T1000 (cell line): ENCODE measurements at regions not wholly inside any gene's neighbourhood (a gene's known extent, or its start where the extent isn't known, plus 50 kb on each side); places are given as distances from the start of the nearest gene placed in this dataset.
A peak's percentile ranks its signal among the peaks of the same experiment; 100 is the strongest.

Experiments used
- DNase-seq: peaks from one replicate; lab custom pipeline; 2025; ENCODE audit warnings: mixed read lengths; lab: John Stamatoyannopoulos, UW

DNA sequence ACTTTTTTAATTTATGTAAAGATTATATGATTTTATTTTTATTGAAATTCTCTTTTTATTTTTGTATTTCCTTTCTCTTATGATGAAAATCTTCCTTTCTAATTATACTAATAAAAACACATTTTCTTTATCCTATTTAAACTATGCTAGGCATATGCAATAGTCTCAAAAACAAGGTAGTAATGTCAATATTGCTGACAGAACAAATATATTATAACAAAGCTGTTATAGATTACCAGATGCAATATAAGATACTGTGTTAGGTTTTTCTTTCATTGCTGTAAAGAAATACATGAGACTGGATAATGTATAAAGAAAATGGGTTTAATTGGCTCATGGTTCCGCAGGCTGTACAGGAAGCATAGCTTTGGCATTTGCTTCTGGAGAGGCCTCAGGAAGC lies 631.2 kb upstream of the SOX11 start:
- DNase-seq, result no peak

DNA sequence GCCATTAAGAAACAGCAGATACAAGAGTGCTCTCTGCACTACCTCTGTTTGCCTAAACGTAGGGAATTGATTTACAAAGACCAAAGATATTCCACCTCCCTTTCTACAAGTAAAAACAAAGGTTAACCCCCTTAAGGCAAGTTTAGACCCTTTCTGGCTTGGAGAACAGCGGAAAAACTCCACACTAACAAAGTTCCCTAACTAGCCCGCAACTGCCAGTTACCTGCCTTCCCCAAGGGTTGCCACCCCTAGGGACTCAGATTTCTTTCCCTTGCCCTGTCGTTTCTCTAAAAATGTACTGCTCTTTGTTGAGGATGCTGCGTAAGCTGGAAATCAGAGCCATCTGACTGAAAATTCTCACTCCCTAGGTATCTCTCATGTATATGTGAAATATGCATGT lies 627.5 kb upstream of the SOX11 start:
- DNase-seq, result no peak

DNA sequence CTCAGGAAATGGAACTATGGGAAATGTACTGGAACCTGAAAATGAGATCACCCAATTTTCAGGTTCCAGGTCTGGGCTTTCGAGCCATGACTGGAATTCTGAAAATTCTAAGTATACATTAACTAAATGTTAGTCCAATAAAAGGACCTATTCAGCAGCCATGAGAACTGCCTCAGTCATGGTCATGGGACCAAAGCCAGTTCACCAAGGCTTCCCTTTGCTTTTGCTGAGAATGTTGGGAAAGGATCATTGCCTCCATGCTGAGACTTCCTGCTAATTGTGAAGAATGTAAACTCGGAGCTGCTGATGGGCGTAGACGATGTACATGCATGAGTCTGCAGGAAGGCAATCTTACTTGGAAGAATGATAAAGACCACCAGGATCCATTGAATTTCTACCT lies 624.4 kb upstream of the SOX11 start:
- DNase-seq, result no peak

DNA sequence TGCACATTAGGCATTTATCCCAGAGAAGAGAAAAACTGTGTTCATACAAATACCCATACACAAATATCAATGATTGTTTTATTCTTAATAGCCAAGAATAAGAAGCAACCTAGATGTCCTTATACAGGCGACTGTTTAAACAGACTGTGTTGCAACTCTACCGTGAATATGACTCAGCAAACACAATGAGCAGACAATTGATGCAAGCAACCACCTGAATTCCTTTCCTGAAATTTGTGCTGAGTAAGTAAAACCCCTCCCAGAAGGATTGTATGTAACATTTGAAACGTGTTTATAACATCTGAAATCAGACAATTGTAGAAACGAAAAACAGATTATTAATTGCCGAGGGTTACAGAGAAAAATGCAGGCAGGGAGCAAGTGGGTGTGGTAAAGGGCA lies 621.9 kb upstream of the SOX11 start:
- no peak for DNase-seq

DNA sequence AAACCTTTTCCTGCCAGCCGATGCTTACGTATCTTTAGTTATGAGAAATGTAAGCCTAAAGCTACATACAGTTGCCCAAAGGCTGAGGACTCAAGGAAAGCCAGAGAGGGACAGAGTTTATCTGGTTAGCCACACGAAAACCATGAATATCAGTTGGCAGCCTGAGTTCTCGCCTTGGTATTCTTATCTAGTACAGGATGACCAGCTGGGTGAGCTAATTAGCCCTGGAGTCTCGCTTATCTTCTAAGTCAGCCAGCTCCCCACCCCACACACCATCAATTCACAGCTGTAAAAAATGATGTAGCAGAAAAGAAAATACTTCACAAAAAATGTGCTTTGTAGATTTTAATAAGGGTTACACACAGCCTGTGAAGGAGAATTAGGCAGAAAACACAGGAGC lies 617.5 kb upstream of the SOX11 start:
- DNase-seq, result no peak

DNA sequence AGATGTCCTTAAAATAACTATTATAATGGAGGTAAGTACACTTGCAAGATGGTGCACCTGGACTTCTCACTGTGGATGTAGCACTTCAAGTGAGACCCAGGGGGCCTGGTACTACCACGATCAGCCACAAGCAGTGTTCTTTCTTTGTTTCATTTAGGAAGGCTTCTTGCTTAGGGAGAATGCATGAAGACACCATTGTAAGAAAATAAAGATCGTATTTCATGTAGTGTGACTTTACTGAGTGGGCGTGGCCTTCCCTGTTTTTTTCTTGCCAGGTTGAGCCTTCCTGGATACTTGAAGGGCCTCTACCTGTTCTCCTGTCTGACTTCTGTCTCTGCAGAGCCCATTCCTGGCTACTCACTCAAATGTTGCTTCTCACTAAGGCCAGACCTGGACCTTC lies 615.6 kb upstream of the SOX11 start:
- no peak for DNase-seq

DNA sequence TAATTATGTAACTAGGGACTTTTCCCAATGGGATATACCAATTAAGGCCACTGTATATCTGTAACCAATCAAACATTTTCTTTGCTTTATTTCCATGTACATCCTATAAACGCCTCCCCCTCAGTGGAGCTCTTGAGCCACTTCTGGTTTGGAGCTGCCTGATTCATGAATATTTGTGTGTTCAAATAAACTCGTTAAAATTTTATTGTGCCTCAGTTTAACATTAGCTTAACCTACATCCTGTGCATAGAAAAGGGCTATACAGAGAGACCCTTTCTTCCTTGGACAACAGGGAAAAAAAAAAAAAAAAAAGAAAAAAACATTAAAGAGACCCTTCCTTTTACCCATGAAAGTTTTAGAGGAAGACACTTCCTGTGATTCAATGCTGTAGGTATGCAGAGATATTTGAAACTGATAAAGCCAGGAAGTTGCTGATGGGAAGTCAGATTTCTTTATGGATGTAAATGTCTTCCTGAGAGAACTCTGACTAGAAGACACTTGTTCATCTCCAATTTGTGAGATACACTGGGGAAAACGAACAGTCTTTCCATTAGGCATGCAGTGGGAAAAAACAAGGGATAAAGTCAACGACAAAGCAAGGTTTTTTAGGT lies 614.6 kb upstream of the SOX11 start:
- no peak for DNase-seq

DNA sequence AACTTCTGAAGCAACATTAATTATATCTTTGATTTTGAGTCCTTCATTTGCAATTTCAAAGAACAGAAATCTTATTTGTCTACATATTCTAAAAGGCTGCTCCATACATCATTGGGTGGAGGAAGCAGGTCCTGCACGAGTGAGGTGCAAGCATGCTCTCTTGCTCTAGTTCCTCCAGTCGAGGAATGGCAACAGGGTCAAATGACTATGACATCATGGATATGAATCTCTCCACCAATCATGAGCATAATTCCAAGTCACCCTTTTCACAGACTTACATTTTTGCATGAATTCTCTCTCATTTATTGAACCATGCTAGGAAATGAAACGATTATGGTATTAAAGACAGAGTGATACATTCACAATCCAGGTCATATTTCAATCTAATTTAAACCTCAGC lies 608.8 kb upstream of the SOX11 start:
- no peak for DNase-seq

DNA sequence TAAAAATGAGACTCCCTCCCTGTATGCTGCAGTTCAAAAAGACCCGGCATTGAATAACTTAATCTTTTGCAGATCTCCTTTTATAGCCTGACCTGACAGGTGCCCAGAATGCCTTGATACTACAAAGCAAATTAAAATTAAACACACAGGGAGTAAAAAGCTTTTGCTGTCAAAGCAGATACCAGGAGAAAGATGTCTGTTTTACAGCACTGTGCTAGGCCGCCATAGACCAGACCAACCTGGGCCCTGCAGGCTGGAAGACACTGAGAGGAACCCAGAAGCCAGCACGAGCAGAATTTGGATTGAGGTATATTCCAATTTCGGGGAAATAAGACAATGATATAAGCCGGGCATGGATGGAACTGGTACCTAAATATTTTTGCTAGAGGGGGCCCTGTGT lies 602.8 kb upstream of the SOX11 start:
- DNase-seq, result no peak

DNA sequence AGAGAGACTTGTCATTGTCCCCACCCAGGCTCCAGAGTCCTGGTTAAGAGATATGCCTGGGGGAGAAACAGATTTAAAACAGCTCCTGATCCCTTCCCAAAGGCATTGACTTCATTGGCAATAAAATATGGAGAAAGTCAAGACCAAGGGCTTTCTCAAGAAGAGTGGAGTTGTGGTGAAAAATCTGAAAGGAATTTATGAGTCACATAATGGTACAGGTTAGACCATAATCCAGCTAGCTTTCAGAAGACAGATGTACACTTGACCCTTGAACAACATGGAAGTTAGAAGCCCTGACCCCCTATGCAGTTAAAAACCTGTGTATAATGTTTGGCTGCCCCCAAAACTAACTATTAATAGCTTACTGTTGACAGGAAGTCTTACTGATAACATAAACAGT lies 599.1 kb upstream of the SOX11 start:
- no peak for DNase-seq

DNA sequence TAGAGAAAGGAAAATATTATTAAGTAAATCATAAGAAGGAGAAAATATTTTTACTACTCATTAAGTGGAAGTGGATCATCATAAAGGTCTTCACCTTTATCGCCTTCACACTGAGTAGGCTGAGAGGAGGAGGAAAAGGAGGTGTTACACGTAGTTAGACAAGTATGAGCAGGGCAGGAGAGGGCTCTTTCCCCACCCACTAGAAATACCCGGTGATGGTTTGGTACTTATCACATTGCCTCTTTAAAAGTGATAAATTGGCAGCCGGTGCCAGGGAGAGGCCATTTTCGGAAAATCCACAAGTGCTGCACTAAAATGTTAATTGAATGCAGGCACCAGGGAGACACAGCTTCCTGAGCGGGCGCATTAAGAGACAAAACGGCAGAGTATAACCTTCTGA lies 598.7 kb upstream of the SOX11 start:
- no peak for DNase-seq

DNA sequence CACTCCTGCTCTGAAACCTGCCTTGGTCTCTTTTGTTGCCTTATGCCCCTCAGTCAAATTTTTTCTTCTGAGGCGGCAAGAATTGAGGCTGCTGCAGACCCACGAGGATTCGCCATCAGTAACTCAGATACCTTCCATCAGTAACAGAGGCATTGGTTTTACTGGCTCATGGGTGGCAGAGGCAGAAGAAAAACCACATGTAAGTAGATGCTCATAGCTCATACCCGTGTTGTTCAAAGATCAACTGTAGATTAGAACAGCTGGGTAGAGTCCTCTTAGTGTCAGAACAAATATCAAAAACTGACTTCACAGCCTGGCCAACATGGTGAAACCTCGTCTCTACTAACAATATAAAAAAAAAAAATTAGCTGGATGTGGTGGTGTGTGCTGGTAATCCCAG lies 598.0 kb upstream of the SOX11 start:
- no peak for DNase-seq

DNA sequence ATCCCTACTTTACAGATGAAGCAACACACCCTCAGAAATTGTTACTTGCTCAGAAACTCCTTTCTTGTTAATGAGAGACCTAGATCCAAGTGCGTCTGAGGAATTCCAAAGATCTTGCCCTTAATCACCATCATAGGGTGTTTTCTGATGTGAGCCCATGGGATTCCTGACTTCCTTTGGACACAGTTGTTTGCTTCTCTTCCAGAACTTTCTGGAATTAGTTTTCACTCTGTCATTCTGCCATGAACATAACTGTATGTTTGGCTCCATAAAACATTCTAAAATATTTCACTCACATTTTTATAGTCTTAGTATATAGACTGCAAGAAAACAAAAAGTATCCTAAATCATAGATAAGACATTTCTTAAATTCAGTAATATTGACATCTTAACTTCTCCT lies 593.9 kb upstream of the SOX11 start:
- DNase-seq, result no peak

DNA sequence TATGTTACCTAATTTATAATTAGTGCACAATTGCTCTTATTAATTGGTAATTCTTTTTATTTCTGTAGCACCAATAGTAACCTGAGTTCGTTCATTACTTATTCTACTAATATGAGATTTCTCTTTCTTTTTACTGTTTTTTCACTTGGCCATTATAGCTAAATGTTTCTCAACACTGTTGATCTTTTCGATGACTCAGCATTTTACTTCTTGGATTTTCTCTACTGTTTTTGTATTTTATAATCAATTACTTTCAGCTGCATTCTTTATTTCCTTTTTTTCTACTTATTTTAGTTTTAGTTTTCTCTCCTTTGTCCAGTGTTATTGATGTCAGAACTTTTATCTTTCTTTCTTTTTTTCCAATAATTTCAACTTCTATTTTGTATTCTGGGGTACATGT lies 589.4 kb upstream of the SOX11 start:
- DNase-seq, result no peak

DNA sequence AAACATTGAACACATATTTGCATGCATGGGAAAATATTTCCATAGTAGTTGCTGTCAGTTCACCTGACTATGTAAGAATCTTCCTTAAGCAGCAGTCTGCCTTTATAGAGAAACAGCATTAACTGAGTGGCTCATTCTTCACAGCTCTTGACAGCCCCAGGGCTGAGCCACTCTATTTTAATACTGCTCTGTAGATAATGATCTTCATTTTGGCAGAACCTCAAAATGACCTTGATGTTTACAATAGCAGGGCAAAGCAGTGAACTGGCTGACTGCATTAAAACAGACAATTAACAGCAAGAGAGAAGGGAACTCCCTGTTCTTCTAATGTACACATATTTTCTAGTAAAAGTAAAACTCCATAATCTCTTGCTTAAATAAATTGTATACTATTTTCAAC lies 580.6 kb upstream of the SOX11 start:
- no peak for DNase-seq

DNA sequence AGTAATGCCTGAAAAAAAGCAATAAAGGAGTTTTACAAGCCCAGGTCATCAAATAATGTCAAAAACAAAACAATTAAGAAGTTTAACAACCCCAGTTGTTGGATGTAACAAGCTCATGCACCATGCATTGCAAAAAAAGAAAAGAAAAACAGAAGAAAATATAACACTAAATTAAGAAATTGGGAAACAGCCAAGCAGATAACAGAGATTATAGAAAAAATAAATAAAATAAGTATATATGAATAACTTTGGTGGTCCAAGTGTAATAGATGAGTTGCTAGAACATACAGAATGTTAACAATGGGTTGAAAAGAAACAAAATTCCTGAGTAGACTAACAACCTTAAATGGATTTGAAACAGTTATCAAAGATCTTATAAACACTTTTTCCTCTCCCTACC lies 573.1 kb upstream of the SOX11 start:
- no peak for DNase-seq

DNA sequence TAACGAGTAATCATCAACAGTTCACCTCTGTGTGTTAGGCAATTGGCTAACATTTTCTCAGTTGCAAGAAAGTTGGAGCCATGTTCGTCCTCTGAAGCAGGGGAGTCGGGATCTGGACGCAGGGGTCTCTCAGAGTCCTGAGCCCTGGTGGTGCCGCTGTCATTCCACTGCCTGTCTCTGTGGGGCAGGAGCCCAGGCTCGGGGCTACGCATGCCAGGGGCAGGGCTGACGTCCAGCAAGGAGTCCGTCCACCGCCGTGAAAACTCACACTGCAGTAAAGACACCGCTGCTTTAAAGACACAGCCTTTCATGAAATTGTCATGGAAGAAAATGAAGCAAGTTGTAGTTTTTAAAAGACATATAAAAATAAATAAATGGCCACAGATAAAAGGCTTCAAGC lies 571.1 kb upstream of the SOX11 start:
- no peak for DNase-seq

DNA sequence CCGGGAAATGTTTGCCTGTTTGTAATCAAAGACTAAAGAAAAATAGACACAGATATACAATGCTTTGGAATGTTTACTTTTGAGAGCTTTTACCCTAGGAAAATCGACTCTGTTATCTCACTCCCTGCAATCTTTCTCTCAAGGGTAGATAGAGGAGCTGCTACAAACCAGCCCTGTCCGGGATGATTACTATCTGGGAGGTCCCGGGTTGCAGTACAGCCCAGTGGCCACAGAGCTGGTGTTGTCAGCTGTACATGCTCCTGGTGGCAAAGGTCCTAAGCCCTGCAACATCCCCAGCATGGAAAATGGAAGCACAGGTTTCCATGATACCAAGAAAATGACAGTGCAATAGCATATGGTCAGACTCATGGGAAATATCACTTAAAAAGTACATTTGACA lies 570.5 kb upstream of the SOX11 start:
- no peak for DNase-seq

DNA sequence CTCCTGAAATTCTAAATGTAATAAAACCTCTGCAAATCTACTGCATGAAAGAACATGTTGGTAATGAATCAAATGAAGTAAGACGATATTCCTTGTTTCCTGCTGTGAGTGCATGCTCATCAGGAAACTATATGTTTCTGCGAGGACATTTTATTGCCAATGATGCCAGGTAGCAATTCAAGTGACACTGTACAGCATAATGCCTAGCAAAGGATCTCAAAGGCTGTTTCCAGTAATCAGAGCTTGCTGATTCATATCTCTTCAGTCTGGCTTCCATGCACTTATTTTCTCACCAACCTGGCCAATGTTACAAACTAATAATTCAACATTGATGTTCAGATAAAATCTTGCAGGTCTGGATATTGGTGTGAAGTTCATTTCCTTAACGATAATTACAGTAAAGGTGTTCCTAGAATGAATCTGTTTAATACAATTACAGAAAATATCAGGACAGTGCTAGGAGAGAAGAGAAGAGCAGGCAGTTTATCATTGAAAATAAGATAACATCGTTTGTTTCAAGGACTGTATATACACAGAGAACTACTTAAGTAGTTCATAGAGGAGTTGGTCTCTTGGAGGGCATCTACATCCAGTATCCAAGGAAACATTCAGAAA lies 568.5 kb upstream of the SOX11 start:
- DNase-seq, result no peak

DNA sequence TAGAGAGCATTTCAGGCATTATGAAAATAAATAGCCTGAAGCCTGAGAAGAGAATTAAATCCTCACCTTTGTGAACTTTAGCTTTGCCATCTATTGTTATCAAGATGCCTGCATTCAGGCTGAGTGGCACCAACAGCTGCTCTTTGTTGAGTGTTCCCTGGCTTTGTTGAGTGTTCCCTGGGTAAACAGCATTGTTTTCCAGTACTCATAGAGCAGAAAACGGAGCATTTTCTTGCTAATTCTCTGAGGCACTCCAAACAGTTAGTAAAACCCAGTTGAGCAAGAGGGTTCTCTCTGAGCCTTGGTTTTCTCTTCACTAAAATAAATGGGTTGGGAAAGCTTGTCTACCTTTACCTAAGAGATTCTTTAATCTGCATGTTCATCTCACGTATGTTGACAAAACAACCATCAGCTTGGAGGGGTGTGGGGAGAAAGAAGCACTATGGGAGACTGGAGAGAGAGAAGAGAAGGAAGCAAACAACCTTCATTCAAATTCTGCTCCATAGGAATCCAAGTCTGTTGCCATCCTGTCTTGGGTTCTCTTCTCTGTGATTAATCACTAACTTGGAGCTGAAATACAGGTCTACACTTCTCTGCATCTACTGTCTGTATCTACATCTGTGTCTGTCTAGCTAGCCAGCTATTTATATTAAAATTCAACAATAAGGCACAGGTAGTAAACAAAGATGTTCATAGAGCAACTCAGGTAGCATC lies 567.0 kb upstream of the SOX11 start:
- DNase-seq, result no peak

DNA sequence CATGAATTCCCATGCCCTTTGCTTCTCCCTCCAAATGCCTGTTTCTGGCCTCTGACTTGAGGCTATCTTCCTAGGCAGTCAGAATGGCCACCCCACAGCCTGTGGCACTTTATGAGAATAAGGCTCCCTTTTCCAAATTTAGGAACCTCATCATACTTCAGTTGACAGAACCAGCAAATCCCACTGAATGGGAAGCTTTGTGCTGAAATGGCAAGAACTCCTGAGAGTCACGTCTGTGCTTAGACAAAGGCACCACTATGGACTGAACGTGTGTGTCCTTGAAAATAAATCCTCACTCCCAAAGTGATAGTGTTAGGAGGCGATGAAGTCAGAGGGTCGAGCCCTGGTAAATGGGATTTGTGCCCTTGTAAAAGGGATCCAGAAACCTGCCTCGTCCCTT lies 559.9 kb upstream of the SOX11 start:
- DNase-seq, result no peak

DNA sequence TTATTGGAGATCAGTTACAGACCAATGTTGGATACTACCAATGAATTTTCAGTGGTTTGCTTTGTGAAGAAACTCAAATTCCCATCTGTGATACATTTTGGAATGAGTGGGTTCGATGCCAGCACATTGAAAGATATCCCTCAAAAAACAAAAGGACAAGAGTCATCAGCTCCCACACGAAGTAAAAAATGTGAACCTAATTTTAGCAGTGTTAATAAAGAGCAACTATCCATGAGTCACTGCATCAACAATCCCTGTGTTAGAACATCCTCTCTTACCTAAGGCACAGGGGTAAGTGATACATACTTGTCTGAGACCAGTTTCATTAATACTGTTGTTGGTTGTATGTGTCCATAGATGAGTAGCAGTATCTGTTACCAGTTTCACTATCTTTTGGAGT lies 551.8 kb upstream of the SOX11 start:
- peak; percentile 7 for DNase-seq

DNA sequence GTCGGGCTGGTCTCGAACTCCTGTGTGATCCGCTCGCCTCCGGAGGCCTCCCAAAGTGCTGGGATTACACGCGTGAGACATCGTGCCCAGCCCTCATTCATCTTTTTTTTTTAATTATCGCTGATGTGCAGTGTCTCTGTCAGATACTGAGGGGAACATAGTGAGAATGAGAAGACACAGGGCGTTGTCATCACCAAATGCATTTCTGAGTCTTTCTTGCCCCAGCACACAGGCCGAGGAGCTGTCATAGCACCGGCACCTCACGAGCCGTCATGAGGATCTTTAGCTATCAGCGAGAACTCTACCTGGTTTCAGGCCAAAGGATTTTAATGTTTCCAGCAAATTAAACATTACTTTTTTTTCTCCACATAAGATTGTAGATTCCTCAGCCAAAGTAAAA lies 548.0 kb upstream of the SOX11 start:
- DNase-seq, result no peak

DNA sequence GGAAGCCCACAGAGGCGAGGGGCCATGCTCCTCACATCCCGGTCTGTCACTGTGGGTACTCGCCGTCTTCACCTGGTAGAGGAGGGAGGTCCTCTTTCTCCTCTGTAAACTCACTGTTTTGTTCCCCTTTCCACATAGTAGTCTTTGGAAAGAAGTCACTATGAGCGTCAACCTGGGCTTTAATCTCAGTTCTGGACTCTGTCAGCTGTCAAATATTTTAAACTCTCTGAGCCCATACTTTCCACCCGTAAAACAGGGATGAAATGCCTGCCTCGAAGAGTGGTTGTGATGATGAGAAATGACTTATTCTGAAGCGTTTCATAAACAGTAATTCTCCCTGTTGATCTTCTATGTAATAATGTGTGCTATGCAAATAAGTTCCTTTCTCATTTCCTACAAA lies 547.1 kb upstream of the SOX11 start:
- no peak for DNase-seq
